COLO829 (cell line): ENCODE measurements at regions not wholly inside any gene's neighbourhood (a gene's known extent, or its start where the extent isn't known, plus 50 kb on each side); places are given as distances from the start of the nearest gene placed in this dataset.

ENCODE experiments used
- DNase-seq: peaks from one replicate; pipeline ENCODE4 v3.0.0; 2012; ENCODE audit warnings: low spot score

GRCh38 chr6:40796260-40797221, 209.4 kb upstream of the LRFN2 start:
- DNase-seq, result no peak

GRCh38 chr6:40794586-40794985, 207.4 kb upstream of the LRFN2 start:
- no peak for DNase-seq

GRCh38 chr6:40792183-40792582, 205.0 kb upstream of the LRFN2 start:
- DNase-seq, result no peak

- no peak for DNase-seq
Measured at GRCh38 chr6:40791004-40791403, 203.8 kb upstream of the LRFN2 start.

GRCh38 chr6:40788661-40789655, 201.8 kb upstream of the LRFN2 start:
- DNase-seq, result no peak

GRCh38 chr6:40782355-40782754, 195.2 kb upstream of the LRFN2 start:
- DNase-seq, result no peak

GRCh38 chr6:40780637-40781036, 193.5 kb upstream of the LRFN2 start:
- DNase-seq, result no peak

- DNase-seq, result no peak
Measured at GRCh38 chr6:40779409-40779808, 192.2 kb upstream of the LRFN2 start.

GRCh38 chr6:40778918-40779317, 191.8 kb upstream of the LRFN2 start:
- no peak for DNase-seq

GRCh38 chr6:40778196-40778595, 191.0 kb upstream of the LRFN2 start:
- DNase-seq, result no peak

GRCh38 chr6:40774932-40775331, 187.8 kb upstream of the LRFN2 start:
- DNase-seq, result no peak

GRCh38 chr6:40770794-40771193, 183.6 kb upstream of the LRFN2 start:
- DNase-seq, result no peak

- no peak for DNase-seq
Measured at GRCh38 chr6:40764726-40765125, 177.6 kb upstream of the LRFN2 start.

- DNase-seq, result no peak
Measured at GRCh38 chr6:40762981-40763380, 175.8 kb upstream of the LRFN2 start.

GRCh38 chr6:40760887-40761286, 173.7 kb upstream of the LRFN2 start:
- no peak for DNase-seq

- no peak for DNase-seq
Measured at GRCh38 chr6:40759838-40760237, 172.7 kb upstream of the LRFN2 start.

GRCh38 chr6:40759264-40759663, 172.1 kb upstream of the LRFN2 start:
- no peak for DNase-seq

- DNase-seq, result no peak
Measured at GRCh38 chr6:40755749-40756452, 168.7 kb upstream of the LRFN2 start.

GRCh38 chr6:40755046-40755681, 168.0 kb upstream of the LRFN2 start:
- no peak for DNase-seq

GRCh38 chr6:40754461-40755045, 167.4 kb upstream of the LRFN2 start:
- DNase-seq, result no peak
